ENCODE measurements at regions not wholly inside any gene's neighbourhood (a gene's known extent, or its start where the extent isn't known, plus 50 kb on each side); places are given as distances from the start of the nearest gene placed in this dataset.

DNA sequence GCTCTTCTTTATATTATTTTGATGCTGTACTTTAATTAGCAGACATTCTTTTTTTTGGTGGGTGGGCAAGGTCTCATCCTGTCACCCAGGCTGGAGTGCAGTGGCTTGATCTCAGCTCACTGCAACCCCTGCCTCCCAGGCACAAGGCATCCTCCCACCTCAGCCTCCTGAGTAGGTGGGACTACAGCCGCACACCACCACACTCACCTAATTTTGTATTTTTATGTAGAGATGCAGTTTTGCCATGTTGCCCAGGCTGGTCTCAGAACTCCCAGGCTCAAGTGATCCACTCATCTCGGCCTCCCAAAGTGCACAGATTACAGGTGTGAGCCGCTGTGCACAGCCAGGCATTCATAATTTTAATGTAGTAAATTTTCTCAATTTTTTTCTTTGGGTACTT, 608.1 kb downstream of the ZNF385D start:
- no peaks in the 10 kb centered on the region for H3K27me3 ChIP-seq
- H3K36me3 ChIP-seq (ENCODE audit: low read depth, missing control alignments), result no peaks in the 10 kb centered on the region
- WGBS, 2 donors, result 89 to 95% methylated on average over 3 of the region's 3 CpGs
- H3K4me1 ChIP-seq, result no peaks in the 10 kb centered on the region
- H3K9me3 ChIP-seq, result no peaks in the 10 kb centered on the region
- intact Hi-C loops (cut with DNase I; ENCODE audit: low total_unique reads), result no loop called here
- no peak overlapping the region for H3K4me3 ChIP-seq
- no peak for TF ChIP-seq POLR2A (IDR thresholded peaks at IDR 0.05)
- TF ChIP-seq, protein P1, sequence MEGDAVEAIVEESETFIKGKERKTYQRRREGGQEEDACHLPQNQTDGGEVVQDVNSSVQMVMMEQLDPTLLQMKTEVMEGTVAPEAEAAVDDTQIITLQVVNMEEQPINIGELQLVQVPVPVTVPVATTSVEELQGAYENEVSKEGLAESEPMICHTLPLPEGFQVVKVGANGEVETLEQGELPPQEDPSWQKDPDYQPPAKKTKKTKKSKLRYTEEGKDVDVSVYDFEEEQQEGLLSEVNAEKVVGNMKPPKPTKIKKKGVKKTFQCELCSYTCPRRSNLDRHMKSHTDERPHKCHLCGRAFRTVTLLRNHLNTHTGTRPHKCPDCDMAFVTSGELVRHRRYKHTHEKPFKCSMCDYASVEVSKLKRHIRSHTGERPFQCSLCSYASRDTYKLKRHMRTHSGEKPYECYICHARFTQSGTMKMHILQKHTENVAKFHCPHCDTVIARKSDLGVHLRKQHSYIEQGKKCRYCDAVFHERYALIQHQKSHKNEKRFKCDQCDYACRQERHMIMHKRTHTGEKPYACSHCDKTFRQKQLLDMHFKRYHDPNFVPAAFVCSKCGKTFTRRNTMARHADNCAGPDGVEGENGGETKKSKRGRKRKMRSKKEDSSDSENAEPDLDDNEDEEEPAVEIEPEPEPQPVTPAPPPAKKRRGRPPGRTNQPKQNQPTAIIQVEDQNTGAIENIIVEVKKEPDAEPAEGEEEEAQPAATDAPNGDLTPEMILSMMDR (IDR thresholded peaks at IDR 0.05), result no peak
- no peak overlapping the region for H3K27ac ChIP-seq
- DNase-seq, result no peak

DNA sequence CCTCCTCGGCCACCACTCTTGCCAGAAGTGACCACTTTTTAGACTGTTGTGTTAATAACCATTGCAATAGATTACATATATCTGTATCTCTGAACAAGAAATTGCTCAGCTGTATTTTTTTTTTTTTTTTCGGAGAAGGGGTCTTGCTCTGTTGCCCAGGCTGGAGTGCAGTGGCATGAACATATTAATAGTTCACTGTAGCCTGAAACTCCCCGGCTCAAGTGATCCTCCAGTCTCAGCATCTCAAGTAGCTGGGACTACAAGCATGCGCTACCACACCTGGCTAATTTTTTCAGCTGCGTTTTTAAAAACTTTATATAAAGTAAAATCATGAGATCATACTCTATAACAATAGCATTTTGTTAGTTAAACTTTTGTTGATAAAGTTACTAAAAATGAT, 609.0 kb downstream of the ZNF385D start:
- Histone ChIP-seq H3K27ac (no peak overlapping the region), H3K27me3 (no peaks in the 10 kb centered on the region), H3K9me3 (no peaks in the 10 kb centered on the region), H3K4me3 (no peak overlapping the region), H3K36me3 (ENCODE audit: low read depth, missing control alignments) (no peaks in the 10 kb centered on the region), H3K4me1 (no peaks in the 10 kb centered on the region)
- intact Hi-C loops (cut with DNase I; ENCODE audit: low total_unique reads), result no loop called here
- TF ChIP-seq, protein P1 (IDR thresholded peaks at IDR 0.05), result no peak
- no peak for TF ChIP-seq POLR2A (IDR thresholded peaks at IDR 0.05)
- DNase-seq, result no peak
- 86 to 90% methylated on average over 5 of the region's 5 CpGs for WGBS, 2 donors

DNA sequence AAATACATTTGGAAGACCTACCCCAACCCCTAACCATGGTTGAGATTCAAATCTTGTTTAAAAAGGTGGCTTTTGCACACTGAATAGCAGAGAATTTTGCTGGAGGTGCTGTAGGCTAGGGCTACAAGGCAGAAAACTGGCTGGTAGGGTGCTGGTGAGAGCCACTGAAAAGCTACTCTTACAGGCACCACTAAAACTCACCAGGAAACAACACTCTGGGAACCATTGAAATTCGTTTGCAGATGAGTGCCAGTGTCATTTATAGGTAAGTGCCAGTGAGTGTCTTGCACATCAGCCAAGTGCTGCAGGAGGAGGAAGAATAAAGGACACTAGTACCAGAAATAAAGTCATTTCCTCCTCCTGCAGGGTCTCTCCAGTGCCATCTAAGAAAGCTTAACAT, 610.2 kb downstream of the ZNF385D start:
- no peak for DNase-seq
- Histone ChIP-seq H3K36me3 (ENCODE audit: low read depth, missing control alignments) (no peaks in the 10 kb centered on the region), H3K9me3 (no peaks in the 10 kb centered on the region), H3K27me3 (no peaks in the 10 kb centered on the region), H3K4me3 (no peak overlapping the region), H3K4me1 (no peaks in the 10 kb centered on the region), H3K27ac (no peak overlapping the region)
- intact Hi-C loops (cut with DNase I; ENCODE audit: low total_unique reads), result no loop called here
- TF ChIP-seq, protein P1 (IDR thresholded peaks at IDR 0.05), result no peak
- no peak for TF ChIP-seq POLR2A (IDR thresholded peaks at IDR 0.05)
- WGBS, 2 donors, result 30 to 39% methylated on average over 1 of the region's 1 CpG

DNA sequence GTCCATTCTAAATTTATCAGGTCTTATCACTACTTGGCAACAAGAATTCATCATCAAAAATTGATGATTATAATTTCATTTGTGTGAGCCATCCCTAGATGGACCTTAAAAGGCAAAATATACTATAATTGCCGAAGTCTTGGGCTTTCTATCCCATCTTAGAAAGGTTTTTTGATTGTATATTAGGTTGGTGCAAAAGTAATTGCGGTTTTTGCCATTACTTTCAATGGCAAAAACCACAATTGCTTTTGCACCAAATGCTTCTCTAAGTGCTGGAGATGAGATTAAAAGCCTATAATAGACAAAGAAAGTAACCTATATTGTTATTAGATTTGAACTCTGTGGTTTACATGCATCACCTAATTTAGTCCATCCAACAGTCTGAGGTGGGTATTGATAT, 612.9 kb downstream of the ZNF385D start:
- H3K27ac ChIP-seq, result no peak overlapping the region
- intact Hi-C loops (cut with DNase I; ENCODE audit: low total_unique reads), result no loop called here
- 86 to 92% methylated on average over 2 of the region's 2 CpGs for WGBS, 2 donors
- TF ChIP-seq, protein P1 (IDR thresholded peaks at IDR 0.05), result no peak
- no peak for TF ChIP-seq POLR2A (IDR thresholded peaks at IDR 0.05)
- no peaks in the 10 kb centered on the region for H3K36me3 ChIP-seq (ENCODE audit: low read depth, missing control alignments)
- no peaks in the 10 kb centered on the region for H3K4me1 ChIP-seq
- no peak overlapping the region for H3K4me3 ChIP-seq
- H3K9me3 ChIP-seq, result no peaks in the 10 kb centered on the region
- DNase-seq, result no peak
- no peaks in the 10 kb centered on the region for H3K27me3 ChIP-seq

DNA sequence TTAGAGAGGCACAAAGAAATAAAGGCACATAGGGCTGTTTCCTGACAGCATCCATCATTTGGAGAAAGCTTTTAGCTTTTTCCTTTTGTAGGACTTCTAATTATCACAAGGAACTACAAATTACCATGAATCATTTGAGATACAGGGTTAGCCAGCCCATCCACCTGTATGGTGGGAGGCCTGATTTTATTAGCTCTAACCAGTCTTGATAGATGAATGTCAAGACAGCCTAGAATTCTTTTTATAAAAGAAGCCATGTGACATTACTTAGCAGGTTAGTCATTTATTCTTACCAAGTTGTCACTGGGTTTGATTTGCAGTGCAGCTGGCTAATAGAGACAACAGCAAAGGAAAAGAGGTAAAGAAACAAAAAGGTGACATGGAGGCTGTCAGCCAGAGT, 618.1 kb downstream of the ZNF385D start:
- no peak for TF ChIP-seq POLR2A (IDR thresholded peaks at IDR 0.05)
- TF ChIP-seq, protein P1 (IDR thresholded peaks at IDR 0.05), result no peak
- Histone ChIP-seq H3K36me3 (ENCODE audit: low read depth, missing control alignments) (no peaks in the 10 kb centered on the region), H3K4me1 (no peaks in the 10 kb centered on the region), H3K27ac (no peak overlapping the region), H3K4me3 (no peak overlapping the region), H3K9me3 (no peaks in the 10 kb centered on the region), H3K27me3 (no peaks in the 10 kb centered on the region)
- intact Hi-C loops (cut with DNase I; ENCODE audit: low total_unique reads), result no loop called here
- DNase-seq, result no peak

All from testis (tissue), 2 donors.